ENCODE measurements at regions not wholly inside any gene's neighbourhood (a gene's known extent, or its start where the extent isn't known, plus 50 kb on each side); places are given as distances from the start of the nearest gene placed in this dataset.

DNA sequence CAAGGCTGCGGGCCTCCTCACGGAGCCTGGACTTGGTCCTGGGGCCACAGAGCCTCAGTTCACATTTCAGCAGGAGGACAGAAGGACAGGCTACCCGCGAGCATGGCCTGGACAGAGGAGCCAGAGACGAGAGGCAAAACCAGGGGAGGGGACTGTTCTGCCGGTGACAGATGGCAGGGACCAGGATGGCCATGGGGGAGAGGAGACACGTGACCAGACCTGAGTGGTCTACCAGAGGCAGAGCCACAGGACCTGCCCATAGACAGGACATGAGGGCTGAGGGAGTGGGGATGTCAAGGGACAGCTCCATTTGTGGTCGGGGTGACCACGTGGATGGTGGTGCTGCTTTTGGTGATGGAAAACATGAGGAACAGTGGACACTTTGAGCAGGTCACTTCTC, 207.9 kb downstream of the NFATC2 start:
- TF ChIP-seq POLR2A (IDR thresholded peaks at IDR 0.05; ENCODE audit: low read depth), result no peak
- TF ChIP-seq, protein P1, sequence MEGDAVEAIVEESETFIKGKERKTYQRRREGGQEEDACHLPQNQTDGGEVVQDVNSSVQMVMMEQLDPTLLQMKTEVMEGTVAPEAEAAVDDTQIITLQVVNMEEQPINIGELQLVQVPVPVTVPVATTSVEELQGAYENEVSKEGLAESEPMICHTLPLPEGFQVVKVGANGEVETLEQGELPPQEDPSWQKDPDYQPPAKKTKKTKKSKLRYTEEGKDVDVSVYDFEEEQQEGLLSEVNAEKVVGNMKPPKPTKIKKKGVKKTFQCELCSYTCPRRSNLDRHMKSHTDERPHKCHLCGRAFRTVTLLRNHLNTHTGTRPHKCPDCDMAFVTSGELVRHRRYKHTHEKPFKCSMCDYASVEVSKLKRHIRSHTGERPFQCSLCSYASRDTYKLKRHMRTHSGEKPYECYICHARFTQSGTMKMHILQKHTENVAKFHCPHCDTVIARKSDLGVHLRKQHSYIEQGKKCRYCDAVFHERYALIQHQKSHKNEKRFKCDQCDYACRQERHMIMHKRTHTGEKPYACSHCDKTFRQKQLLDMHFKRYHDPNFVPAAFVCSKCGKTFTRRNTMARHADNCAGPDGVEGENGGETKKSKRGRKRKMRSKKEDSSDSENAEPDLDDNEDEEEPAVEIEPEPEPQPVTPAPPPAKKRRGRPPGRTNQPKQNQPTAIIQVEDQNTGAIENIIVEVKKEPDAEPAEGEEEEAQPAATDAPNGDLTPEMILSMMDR (IDR thresholded peaks at IDR 0.05), result no peak

Measured in esophagus muscularis mucosa (tissue), 3 donors.